Adrenal gland (tissue), 5 donors: ENCODE measurements at regions not wholly inside any gene's neighbourhood (a gene's known extent, or its start where the extent isn't known, plus 50 kb on each side); places are given as distances from the start of the nearest gene placed in this dataset.

Source experiments
- POLR2A ChIP-seq, 2 donors: fragments of 450-650 bp; IDR thresholded peaks; one replicate each; pipeline ENCODE4 v1.6.1; 2017; ENCODE audit warnings: antibody characterized with exemption in 2 of 2, mild to moderate bottlenecking in 2 of 2, moderate library complexity in 1 of 2
- TF ChIP-seq, protein P1 (sequence below), 6 experiments: fragments of 450-650 bp in 4 of 6; fragments of 200-600 bp in 2 of 6; sonication (generic) in 1 of 6; IDR thresholded peaks; 1 replicate in 5 of 6; 2 replicates in 1 of 6; pipeline versions ENCODE4 v1.5.1 to v1.8.0; 2016 to 2021; ENCODE audit warnings: antibody characterized with exemption in 6 of 6, mild to moderate bottlenecking in 2 of 6, moderate library complexity in 1 of 6
- donor health status: DM: no; HTN: no; CAD: no.

DNA sequence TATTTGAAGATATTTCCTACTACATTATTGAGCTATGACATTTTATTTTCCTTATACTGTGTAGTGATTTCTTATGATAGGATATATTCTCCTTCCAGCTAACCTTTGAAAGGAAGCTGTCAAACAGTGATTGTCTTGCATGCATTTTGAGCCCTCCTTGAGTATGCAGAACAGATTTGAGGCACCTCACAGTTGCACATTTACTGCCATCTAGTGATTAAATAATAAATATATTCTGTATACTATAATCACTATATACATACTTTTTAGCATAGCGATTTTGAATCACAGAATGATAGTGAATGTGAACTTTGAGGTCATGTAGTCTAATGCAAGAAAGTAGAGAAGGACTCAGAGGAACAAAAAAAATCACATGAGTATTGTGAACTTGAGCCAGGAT lies 268.4 kb upstream of the CDH19 start:
- TF ChIP-seq, protein P1, sequence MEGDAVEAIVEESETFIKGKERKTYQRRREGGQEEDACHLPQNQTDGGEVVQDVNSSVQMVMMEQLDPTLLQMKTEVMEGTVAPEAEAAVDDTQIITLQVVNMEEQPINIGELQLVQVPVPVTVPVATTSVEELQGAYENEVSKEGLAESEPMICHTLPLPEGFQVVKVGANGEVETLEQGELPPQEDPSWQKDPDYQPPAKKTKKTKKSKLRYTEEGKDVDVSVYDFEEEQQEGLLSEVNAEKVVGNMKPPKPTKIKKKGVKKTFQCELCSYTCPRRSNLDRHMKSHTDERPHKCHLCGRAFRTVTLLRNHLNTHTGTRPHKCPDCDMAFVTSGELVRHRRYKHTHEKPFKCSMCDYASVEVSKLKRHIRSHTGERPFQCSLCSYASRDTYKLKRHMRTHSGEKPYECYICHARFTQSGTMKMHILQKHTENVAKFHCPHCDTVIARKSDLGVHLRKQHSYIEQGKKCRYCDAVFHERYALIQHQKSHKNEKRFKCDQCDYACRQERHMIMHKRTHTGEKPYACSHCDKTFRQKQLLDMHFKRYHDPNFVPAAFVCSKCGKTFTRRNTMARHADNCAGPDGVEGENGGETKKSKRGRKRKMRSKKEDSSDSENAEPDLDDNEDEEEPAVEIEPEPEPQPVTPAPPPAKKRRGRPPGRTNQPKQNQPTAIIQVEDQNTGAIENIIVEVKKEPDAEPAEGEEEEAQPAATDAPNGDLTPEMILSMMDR (IDR thresholded peaks at IDR 0.05) = peak in 3 of 6 experiments; percentile 16 to 25 (median 23)
- TF ChIP-seq POLR2A (IDR thresholded peaks at IDR 0.05) = no peak
